Activated CD4-positive, alpha-beta T cell treated with anti-CD3 and anti-CD28 coated beads, Interleukin-2, amount 10 ng/mL, durations not matched to agents 7 days and 5 days (primary cell): ENCODE measurements at regions not wholly inside any gene's neighbourhood (a gene's known extent, or its start where the extent isn't known, plus 50 kb on each side); places are given as distances from the start of the nearest gene placed in this dataset.

Experiments
- CTCF ChIA-PET: fragments of 350-600 bp; sonication (Branson Sonifier 250); formaldehyde crosslinking; loops from one replicate; lab custom pipeline; 2021; ENCODE audit warnings: antibody characterized with exemption; lab: Charles Lee
- POLR2A ChIA-PET: fragments of 350-600 bp; sonication (Branson Sonifier 250); formaldehyde crosslinking; loops from one replicate; lab custom pipeline; 2021; ENCODE audit warnings: antibody characterized with exemption; lab: Charles Lee
- DNase-seq: peaks from one replicate; pipeline ENCODE4 v3.0.0-alpha.2; 2020
- H3K27ac Mint-ChIP-seq: one replicate; pipeline ENCODE4 v1.8.0; 2021; ENCODE audit warnings: mild to moderate bottlenecking, moderate library complexity, mixed read lengths
- H3K27me3 Mint-ChIP-seq: one replicate; pipeline ENCODE4 v1.8.0; 2021; ENCODE audit warnings: mixed read lengths
- H3K36me3 Mint-ChIP-seq: one replicate; pipeline ENCODE4 v1.8.0; 2021; ENCODE audit warnings: low read depth, mixed read lengths
- H3K4me1 Mint-ChIP-seq: one replicate; pipeline ENCODE4 v1.8.0; 2021; ENCODE audit warnings: mixed read lengths
- H3K4me3 Mint-ChIP-seq: one replicate; pipeline ENCODE4 v1.8.0; 2021; ENCODE audit warnings: mild to moderate bottlenecking, moderate library complexity, mixed read lengths
- H3K9me3 Mint-ChIP-seq: one replicate; pipeline ENCODE4 v1.8.0; 2021; ENCODE audit warnings: mixed read lengths

- POLR2A ChIA-PET = no interaction called here
- Mint-ChIP-seq H3K27me3 (no peaks in the 10 kb centered on the region), H3K36me3 (no peaks in the 10 kb centered on the region), H3K9me3 (no peaks in the 10 kb centered on the region), H3K27ac (no peak overlapping the region), H3K4me3 (no peak overlapping the region), H3K4me1 (no peaks in the 10 kb centered on the region)
- no peak for DNase-seq
- CTCF ChIA-PET = no interaction called here
Observed at GRCh38 chrX:13433298-13433605, 113.4 kb upstream of the ATXN3L start.

- DNase-seq = no peak
- Mint-ChIP-seq H3K9me3 (no peaks in the 10 kb centered on the region), H3K4me3 (no peak overlapping the region), H3K27ac (no peak overlapping the region), H3K36me3 (no peaks in the 10 kb centered on the region), H3K27me3 (no peaks in the 10 kb centered on the region), H3K4me1 (no peaks in the 10 kb centered on the region)
- CTCF ChIA-PET = no interaction called here
- POLR2A ChIA-PET = no interaction called here
Observed at GRCh38 chrX:13432414-13433297, 112.8 kb upstream of the ATXN3L start.

GRCh38 chrX:13430136-13430827 is 110.4 kb upstream of the ATXN3L start:
- Mint-ChIP-seq H3K4me3 (no peak overlapping the region), H3K4me1 (no peaks in the 10 kb centered on the region)
- DNase-seq = no peak

GRCh38 chrX:13428053-13428786 is 108.4 kb upstream of the ATXN3L start:
- Mint-ChIP-seq H3K4me1 (no peaks in the 10 kb centered on the region), H3K4me3 (no peak overlapping the region), H3K27me3 (no peaks in the 10 kb centered on the region), H3K9me3 (no peaks in the 10 kb centered on the region), H3K27ac (no peak overlapping the region), H3K36me3 (no peaks in the 10 kb centered on the region)
- ChIA-PET POLR2A (no interaction called here), CTCF (interaction anchor here (0.6 to 0.7 kb wide), 2 partner anchors 11 to 205 kb away, joined by 3 to 4 read pairs; no protein-coding TSS in a partner anchor)
- no peak for DNase-seq

More at GRCh38 chrX:13430136-13430827, 110.4 kb upstream of the ATXN3L start:
- CTCF ChIA-PET = no interaction called here
- H3K36me3 Mint-ChIP-seq = no peaks in the 10 kb centered on the region
- no peak overlapping the region for H3K27ac Mint-ChIP-seq
- POLR2A ChIA-PET = no interaction called here
- no peaks in the 10 kb centered on the region for H3K9me3 Mint-ChIP-seq
- H3K27me3 Mint-ChIP-seq = no peaks in the 10 kb centered on the region

- Mint-ChIP-seq H3K27ac (no peak overlapping the region), H3K4me3 (no peak overlapping the region), H3K27me3 (no peaks in the 10 kb centered on the region), H3K9me3 (no peaks in the 10 kb centered on the region), H3K36me3 (no peaks in the 10 kb centered on the region), H3K4me1 (no peaks in the 10 kb centered on the region)
- ChIA-PET CTCF (interaction anchor here (1.4 kb wide), 1 partner anchor 9 kb away, joined by 6 read pairs; no protein-coding TSS in a partner anchor), POLR2A (no interaction called here)
- no peak for DNase-seq
Observed at GRCh38 chrX:13427441-13428052, 107.7 kb upstream of the ATXN3L start.

GRCh38 chrX:13420545-13421183 is 100.8 kb upstream of the ATXN3L start:
- H3K27ac Mint-ChIP-seq = no peak overlapping the region
- ChIA-PET POLR2A (no interaction called here), CTCF (no interaction called here)
- H3K27me3 Mint-ChIP-seq = no peaks in the 10 kb centered on the region
- H3K4me1 Mint-ChIP-seq = peaks cover 1% of the 10 kb centered on the region
- no peaks in the 10 kb centered on the region for H3K36me3 Mint-ChIP-seq
- peaks cover 4% of the 10 kb centered on the region for H3K9me3 Mint-ChIP-seq
- DNase-seq = no peak
- no peak overlapping the region for H3K4me3 Mint-ChIP-seq

GRCh38 chrX:13419918-13420317 is 100.1 kb upstream of the ATXN3L start:
- H3K4me3 Mint-ChIP-seq = no peak overlapping the region

GRCh38 chrX:13419276-13419675 is 99.4 kb upstream of the ATXN3L start:
- ChIA-PET POLR2A (no interaction called here), CTCF (interaction anchor here (1.6 kb wide), 1 partner anchor 8 kb away, joined by 6 read pairs; no protein-coding TSS in a partner anchor)
- peaks cover 4% of the 10 kb centered on the region for H3K9me3 Mint-ChIP-seq
- H3K4me1 Mint-ChIP-seq = peaks cover 1% of the 10 kb centered on the region
- no peak overlapping the region for H3K27ac Mint-ChIP-seq
- no peaks in the 10 kb centered on the region for H3K27me3 Mint-ChIP-seq
- no peak for DNase-seq
- H3K36me3 Mint-ChIP-seq = no peaks in the 10 kb centered on the region
- H3K4me3 Mint-ChIP-seq = no peak overlapping the region

More at GRCh38 chrX:13419918-13420317, 100.1 kb upstream of the ATXN3L start:
- no peak for DNase-seq
- no peaks in the 10 kb centered on the region for H3K36me3 Mint-ChIP-seq
- no peaks in the 10 kb centered on the region for H3K27me3 Mint-ChIP-seq
- H3K4me1 Mint-ChIP-seq = peaks cover 1% of the 10 kb centered on the region
- ChIA-PET POLR2A (no interaction called here), CTCF (interaction anchor here (0.6 kb wide), 1 partner anchor 8 kb away, joined by 3 read pairs; no protein-coding TSS in a partner anchor)
- H3K9me3 Mint-ChIP-seq = peaks cover 4% of the 10 kb centered on the region
- H3K27ac Mint-ChIP-seq = no peak overlapping the region

GRCh38 chrX:13418126-13419097 is 98.6 kb upstream of the ATXN3L start:
- POLR2A ChIA-PET = no interaction called here
- Mint-ChIP-seq H3K36me3 (no peaks in the 10 kb centered on the region), H3K9me3 (peaks cover 4% of the 10 kb centered on the region), H3K27me3 (no peaks in the 10 kb centered on the region), H3K4me1 (peaks cover 1% of the 10 kb centered on the region), H3K4me3 (no peak overlapping the region), H3K27ac (peak overlapping the region; percentile 25)
- DNase-seq = no peak
- CTCF ChIA-PET = interaction anchor here (0.6 to 1.6 kb wide), 2 partner anchors 9 to 320 kb away, joined by 3 to 6 read pairs; no protein-coding TSS in a partner anchor

- no peaks in the 10 kb centered on the region for H3K27me3 Mint-ChIP-seq
- DNase-seq = no peak
- H3K36me3 Mint-ChIP-seq = no peaks in the 10 kb centered on the region
- ChIA-PET CTCF (no interaction called here), POLR2A (no interaction called here)
- peaks cover 2% of the 10 kb centered on the region for H3K9me3 Mint-ChIP-seq
- no peak overlapping the region for H3K27ac Mint-ChIP-seq
- no peak overlapping the region for H3K4me3 Mint-ChIP-seq
- H3K4me1 Mint-ChIP-seq = peaks cover 1% of the 10 kb centered on the region
Observed at GRCh38 chrX:13415509-13415908, 95.7 kb upstream of the ATXN3L start.

- Mint-ChIP-seq H3K27ac (no peak overlapping the region), H3K9me3 (no peaks in the 10 kb centered on the region), H3K36me3 (no peaks in the 10 kb centered on the region), H3K4me3 (no peak overlapping the region), H3K27me3 (no peaks in the 10 kb centered on the region), H3K4me1 (peaks cover 1% of the 10 kb centered on the region)
- DNase-seq = no peak
- ChIA-PET CTCF (no interaction called here), POLR2A (no interaction called here)
Observed at GRCh38 chrX:13414006-13414647, 94.3 kb upstream of the ATXN3L start.
